K562 (cell line): ENCODE measurements at regions not wholly inside any gene's neighbourhood (a gene's known extent, or its start where the extent isn't known, plus 50 kb on each side); places are given as distances from the start of the nearest gene placed in this dataset.
A peak's percentile ranks its signal among the peaks of the same experiment; 100 is the strongest.

ENCODE experiments used
- CBX1 ChIP-seq: sonication (generic); IDR thresholded peaks from 2 replicates; pipeline ENCODE4 v1.6.1; 2016; ENCODE audit warnings: antibody characterized with exemption, low read depth, mild to moderate bottlenecking
- CC2D1A ChIP-seq: fragments of 450-650 bp; IDR thresholded peaks from 2 replicates; pipeline ENCODE4 v1.6.1; 2017; ENCODE audit warnings: mild to moderate bottlenecking
- CTCF ChIP-seq, 3 experiments: IDR thresholded peaks in 2 of 3; conservative IDR thresholded peaks in 1 of 3; 2 replicates each; pipeline ENCODE4 v1.5.1; 2011 to 2012; ENCODE audit warnings: low read length in 3 of 3, mild to moderate bottlenecking in 3 of 3, control low read depth in 2 of 3, improper control_type of control experiment in 1 of 3, inconsistent platforms in 1 of 3, low read depth in 1 of 3, mixed read lengths in 1 of 3, moderate library complexity in 1 of 3; ENCODE audit not compliant: insufficient read depth in 2 of 3
- ETV1 ChIP-seq: fragments of 450-650 bp; conservative IDR thresholded peaks from 2 replicates; pipeline ENCODE4 v1.6.1; 2016; ENCODE audit warnings: missing genetic modification characterization, control low read depth, low read depth, missing compliant biosample characterization
- REST ChIP-seq, 2 experiments: fragments of 450-650 bp; formaldehyde crosslinking in 1 of 2; IDR thresholded peaks; 2 replicates each; pipeline versions ENCODE4 v1.4.0 to v1.6.1; 2014 to 2020; ENCODE audit warnings: mild to moderate bottlenecking in 2 of 2, borderline replicate concordance in 1 of 2, low read depth in 1 of 2
- TCF7 ChIP-seq: sonication (generic); IDR thresholded peaks from 2 replicates; pipeline ENCODE4 v1.6.1; 2016; ENCODE audit warnings: antibody characterized with exemption, borderline replicate concordance
- TEAD4 ChIP-seq, 2 experiments: sonication (generic) in 1 of 2; formaldehyde crosslinking in 1 of 2; IDR thresholded peaks; 2 replicates each; pipeline versions ENCODE4 v1.6.1 to v1.8.0; 2012 to 2022; ENCODE audit warnings: borderline replicate concordance in 1 of 2, inconsistent platforms in 1 of 2, low read length in 1 of 2, mild to moderate bottlenecking in 1 of 2, missing genetic modification reagents in 1 of 2
- ZNF518B ChIP-seq: fragments of 250-450 bp; sonication (Bioruptor Pico); IDR thresholded peaks from 2 replicates; pipeline ENCODE4 v1.5.0; 2021; ENCODE audit warnings: mild to moderate bottlenecking, moderate library complexity
- TF ChIP-seq, protein P1 (sequence below): fragments of 150-350 bp; conservative IDR thresholded peaks from 2 replicates; pipeline ENCODE4 v1.6.1; 2014; ENCODE audit warnings: low read length

- TF ChIP-seq REST (IDR thresholded peaks at IDR 0.05; ENCODE audit: borderline replicate concordance) (peak; percentile 57; the same call in 1 of the 2 replicates), REST (CRISPR knock-in tag; IDR thresholded peaks at IDR 0.05; ENCODE audit: low read depth) (no peak), CC2D1A (no peak), TEAD4 (IDR thresholded peaks at IDR 0.05; ENCODE audit: low read length) (no peak), TEAD4 (CRISPR knock-in tag; IDR thresholded peaks at IDR 0.05; ENCODE audit: borderline replicate concordance) (no peak), ETV1 (tag) (no peak), ZNF518B (CRISPR knock-in tag) (no peak), CTCF (IDR thresholded peaks at IDR 0.05 in 2 of 3, conservative IDR thresholded peaks at IDR 0.05 in 1 of 3; ENCODE audit: insufficient read depth in 2 of 3, low read depth in 1 of 3, low read length in 3 of 3) (peak; percentile 59 to 70 (median 67); a peak in 5 of 6 replicates), CBX1 (no peak), TCF7 (no peak)
- TF ChIP-seq, protein P1, sequence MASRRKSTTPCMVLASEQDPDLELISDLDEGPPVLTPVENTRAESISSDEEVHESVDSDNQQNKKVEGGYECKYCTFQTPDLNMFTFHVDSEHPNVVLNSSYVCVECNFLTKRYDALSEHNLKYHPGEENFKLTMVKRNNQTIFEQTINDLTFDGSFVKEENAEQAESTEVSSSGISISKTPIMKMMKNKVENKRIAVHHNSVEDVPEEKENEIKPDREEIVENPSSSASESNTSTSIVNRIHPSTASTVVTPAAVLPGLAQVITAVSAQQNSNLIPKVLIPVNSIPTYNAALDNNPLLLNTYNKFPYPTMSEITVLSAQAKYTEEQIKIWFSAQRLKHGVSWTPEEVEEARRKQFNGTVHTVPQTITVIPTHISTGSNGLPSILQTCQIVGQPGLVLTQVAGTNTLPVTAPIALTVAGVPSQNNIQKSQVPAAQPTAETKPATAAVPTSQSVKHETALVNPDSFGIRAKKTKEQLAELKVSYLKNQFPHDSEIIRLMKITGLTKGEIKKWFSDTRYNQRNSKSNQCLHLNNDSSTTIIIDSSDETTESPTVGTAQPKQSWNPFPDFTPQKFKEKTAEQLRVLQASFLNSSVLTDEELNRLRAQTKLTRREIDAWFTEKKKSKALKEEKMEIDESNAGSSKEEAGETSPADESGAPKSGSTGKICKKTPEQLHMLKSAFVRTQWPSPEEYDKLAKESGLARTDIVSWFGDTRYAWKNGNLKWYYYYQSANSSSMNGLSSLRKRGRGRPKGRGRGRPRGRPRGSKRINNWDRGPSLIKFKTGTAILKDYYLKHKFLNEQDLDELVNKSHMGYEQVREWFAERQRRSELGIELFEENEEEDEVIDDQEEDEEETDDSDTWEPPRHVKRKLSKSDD: no peak
These were observed 133.8 kb upstream of the PLXNA4 start (continued) for GRCh38 chr7:132709971-132710567.
